Keratinocyte (primary cell): ENCODE measurements at regions not wholly inside any gene's neighbourhood (a gene's known extent, or its start where the extent isn't known, plus 50 kb on each side); places are given as distances from the start of the nearest gene placed in this dataset.

ENCODE experiments used
- DNase-seq: peaks from one replicate; pipeline ENCODE4 v3.0.0-alpha.2; 2011; ENCODE audit warnings: low read depth, missing footprints, low spot score
- FAIRE-seq: peaks from 2 replicates; lab custom pipeline; 2011; peaks lifted over from hg19 to GRCh38; lab: Jason Lieb, UNC
- H2AFZ ChIP-seq: 2 replicates; pipeline ENCODE4 v1.6.0; 2012; ENCODE audit warnings: low read length, control low read depth, inconsistent platforms; ENCODE audit not compliant: control insufficient read depth
- H3K27ac ChIP-seq: 2 replicates; pipeline ENCODE4 v1.5.1; 2011; ENCODE audit warnings: low read length; ENCODE audit not compliant: control insufficient read depth, insufficient read depth
- H3K27me3 ChIP-seq: 3 replicates; pipeline ENCODE4 v1.6.0; 2011; ENCODE audit warnings: low read length; ENCODE audit not compliant: control insufficient read depth, insufficient read depth; ENCODE audit errors: extremely low read depth
- H3K36me3 ChIP-seq, 2 experiments: 2 replicates in 1 of 2; 3 replicates in 1 of 2; pipeline ENCODE4 v1.5.1; 2011; ENCODE audit warnings: low read length in 2 of 2, mild to moderate bottlenecking in 1 of 2; ENCODE audit not compliant: control insufficient read depth in 2 of 2, insufficient read depth in 2 of 2; ENCODE audit errors: extremely low read depth in 1 of 2
- H3K4me1 ChIP-seq: 3 replicates; pipeline ENCODE4 v1.5.1; 2011; ENCODE audit warnings: low read length; ENCODE audit not compliant: control insufficient read depth, insufficient read depth; ENCODE audit errors: extremely low read depth
- H3K4me2 ChIP-seq: 3 replicates; pipeline ENCODE4 v1.6.0; 2011; ENCODE audit warnings: low read depth, low read length; ENCODE audit not compliant: control insufficient read depth, insufficient read depth; ENCODE audit errors: extremely low read depth
- H3K4me3 ChIP-seq, 3 experiments: fragments of 200-600 bp in 1 of 3; sonication (generic) in 1 of 3; 2 replicates in 2 of 3; 3 replicates in 1 of 3; pipeline ENCODE4 v1.5.1; 2011 to 2016; ENCODE audit warnings: low read length in 3 of 3, mild to moderate bottlenecking in 3 of 3, control low read depth in 2 of 3, inconsistent platforms in 1 of 3, low read depth in 1 of 3, mixed read lengths in 1 of 3, mixed run types in 1 of 3, moderate library complexity in 1 of 3; ENCODE audit not compliant: control insufficient read depth in 2 of 3, insufficient read depth in 2 of 3; ENCODE audit errors: extremely low read depth in 1 of 3
- H3K79me2 ChIP-seq: 2 replicates; pipeline ENCODE4 v1.6.0; 2012; ENCODE audit warnings: low read length; ENCODE audit not compliant: control insufficient read depth, insufficient read depth
- H3K9ac ChIP-seq: 3 replicates; pipeline ENCODE4 v1.6.0; 2011; ENCODE audit warnings: low read length; ENCODE audit not compliant: control insufficient read depth, insufficient read depth; ENCODE audit errors: extremely low read depth
- H3K9me1 ChIP-seq: 3 replicates; pipeline ENCODE4 v1.6.0; 2011; ENCODE audit warnings: low read length; ENCODE audit not compliant: control insufficient read depth, insufficient read depth; ENCODE audit errors: extremely low read depth
- H3K9me3 ChIP-seq: 2 replicates; pipeline ENCODE4 v1.5.1; 2012; ENCODE audit warnings: low read depth, low read length; ENCODE audit not compliant: control insufficient read depth
- H4K20me1 ChIP-seq: 3 replicates; pipeline ENCODE4 v1.6.0; 2011; ENCODE audit warnings: low read length; ENCODE audit not compliant: control insufficient read depth, insufficient read depth; ENCODE audit errors: extremely low read depth
- EZH2 ChIP-seq: IDR thresholded peaks from one replicate; pipeline ENCODE4 v1.6.1; 2012; ENCODE audit warnings: inconsistent platforms, mild to moderate bottlenecking, low read length, moderate library complexity
- dilution Hi-C: fragments of 300-500 bp; cut with MboI; formaldehyde crosslinking; loops from one replicate; pipeline ENCODE4 v1.7.0; 2020; ENCODE audit warnings: low sequenced_read_pairs; ENCODE audit not compliant: extremely low pct_ligation_motif_present
- TF ChIP-seq, protein P1 (sequence below), 3 experiments: IDR thresholded peaks in 1 of 3; conservative IDR thresholded peaks in 1 of 3; optimal IDR thresholded peaks in 1 of 3; 2 replicates in 2 of 3; 3 replicates in 1 of 3; pipeline versions ENCODE3 to v1.5.1; 2011; ENCODE audit warnings: low read length in 3 of 3, mild to moderate bottlenecking in 3 of 3, moderate library complexity in 2 of 3, control low read depth in 1 of 3, inconsistent platforms in 1 of 3; ENCODE audit not compliant: insufficient read depth in 2 of 3; ENCODE audit errors: extremely low read depth in 1 of 3

- H4K20me1 ChIP-seq: no peaks in the 10 kb centered on the region
- DNase-seq: no peak
- H3K9me3 ChIP-seq: no peaks in the 10 kb centered on the region
- no peaks in the 10 kb centered on the region for H3K36me3 ChIP-seq
- H3K79me2 ChIP-seq: no peaks in the 10 kb centered on the region
- TF ChIP-seq, protein P1, sequence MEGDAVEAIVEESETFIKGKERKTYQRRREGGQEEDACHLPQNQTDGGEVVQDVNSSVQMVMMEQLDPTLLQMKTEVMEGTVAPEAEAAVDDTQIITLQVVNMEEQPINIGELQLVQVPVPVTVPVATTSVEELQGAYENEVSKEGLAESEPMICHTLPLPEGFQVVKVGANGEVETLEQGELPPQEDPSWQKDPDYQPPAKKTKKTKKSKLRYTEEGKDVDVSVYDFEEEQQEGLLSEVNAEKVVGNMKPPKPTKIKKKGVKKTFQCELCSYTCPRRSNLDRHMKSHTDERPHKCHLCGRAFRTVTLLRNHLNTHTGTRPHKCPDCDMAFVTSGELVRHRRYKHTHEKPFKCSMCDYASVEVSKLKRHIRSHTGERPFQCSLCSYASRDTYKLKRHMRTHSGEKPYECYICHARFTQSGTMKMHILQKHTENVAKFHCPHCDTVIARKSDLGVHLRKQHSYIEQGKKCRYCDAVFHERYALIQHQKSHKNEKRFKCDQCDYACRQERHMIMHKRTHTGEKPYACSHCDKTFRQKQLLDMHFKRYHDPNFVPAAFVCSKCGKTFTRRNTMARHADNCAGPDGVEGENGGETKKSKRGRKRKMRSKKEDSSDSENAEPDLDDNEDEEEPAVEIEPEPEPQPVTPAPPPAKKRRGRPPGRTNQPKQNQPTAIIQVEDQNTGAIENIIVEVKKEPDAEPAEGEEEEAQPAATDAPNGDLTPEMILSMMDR (optimal IDR thresholded peaks at IDR 0.05 in 1 of 3, IDR thresholded peaks at IDR 0.05 in 1 of 3, conservative IDR thresholded peaks at IDR 0.05 in 1 of 3; ENCODE audit: extremely low read depth in 1 of 3, insufficient read depth in 2 of 3, low read length in 3 of 3): no peak
- TF ChIP-seq EZH2: no peak
- peaks cover 3% of the 10 kb centered on the region for H3K4me1 ChIP-seq
- no peak overlapping the region for H3K4me3 ChIP-seq
- dilution Hi-C loops: no loop called here
- H3K4me2 ChIP-seq: no peak overlapping the region
- no peak for FAIRE-seq
- no peak overlapping the region for H3K27ac ChIP-seq
- no peaks in the 10 kb centered on the region for H3K9me1 ChIP-seq
- H3K27me3 ChIP-seq: no peaks in the 10 kb centered on the region
- no peak overlapping the region for H3K9ac ChIP-seq
- no peak overlapping the region for H2AFZ ChIP-seq
Measured at GRCh38 chr2:72062336-72062735, 85.3 kb downstream of the CYP26B1 start.

DNA sequence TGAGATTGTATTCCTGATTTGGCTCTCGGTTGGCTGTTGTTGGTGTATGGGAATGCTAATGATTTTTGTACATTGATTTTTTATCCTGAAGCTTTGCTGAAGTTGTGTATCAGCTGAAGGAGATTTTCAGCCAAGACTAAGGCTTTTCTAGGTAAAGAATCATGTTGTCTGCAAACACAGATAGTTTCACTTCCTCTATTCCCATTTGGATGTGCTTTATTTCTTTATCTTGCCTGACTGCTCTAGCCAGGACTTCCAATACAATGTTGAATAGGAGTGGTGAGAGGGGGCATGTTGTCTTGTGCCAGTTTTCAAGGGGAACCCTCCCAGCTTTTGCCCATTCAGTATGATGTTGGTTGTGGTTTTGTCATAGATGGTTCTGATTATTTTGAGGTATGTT is 90.4 kb downstream of the CYP26B1 start:
- Histone ChIP-seq H3K9me1 (no peaks in the 10 kb centered on the region), H3K4me1 (peaks cover 3% of the 10 kb centered on the region), H3K79me2 (no peaks in the 10 kb centered on the region), H3K9me3 (no peaks in the 10 kb centered on the region), H3K27me3 (no peaks in the 10 kb centered on the region), H3K36me3 (no peaks in the 10 kb centered on the region), H3K9ac (no peak overlapping the region), H4K20me1 (no peaks in the 10 kb centered on the region), H3K27ac (no peak overlapping the region), H3K4me2 (no peak overlapping the region), H2AFZ (no peak overlapping the region), H3K4me3 (no peak overlapping the region)
- TF ChIP-seq, protein P1 (optimal IDR thresholded peaks at IDR 0.05 in 1 of 3, IDR thresholded peaks at IDR 0.05 in 1 of 3, conservative IDR thresholded peaks at IDR 0.05 in 1 of 3; ENCODE audit: extremely low read depth in 1 of 3, insufficient read depth in 2 of 3, low read length in 3 of 3): no peak
- no peak for TF ChIP-seq EZH2
- no peak for DNase-seq
- FAIRE-seq: no peak
- dilution Hi-C loops: no loop called here
